ES-I3 (cell line): ENCODE measurements at regions not wholly inside any gene's neighbourhood (a gene's known extent, or its start where the extent isn't known, plus 50 kb on each side); places are given as distances from the start of the nearest gene placed in this dataset.
"Not testable (repeated sequence)": the region's sequence is repeated elsewhere in the genome, so short reads cannot be mapped to it uniquely, and the experiment has no call there.

Source experiments
- H3K36me3 ChIP-seq: 2 replicates; pipeline ENCODE4 v1.6.1; 2013; ENCODE audit warnings: mild to moderate bottlenecking, low read length, control low read depth, moderate library complexity; ENCODE audit not compliant: insufficient read depth
- H3K4me1 ChIP-seq: 2 replicates; pipeline ENCODE4 v1.6.1; 2013; ENCODE audit warnings: mild to moderate bottlenecking, control low read depth, low read length; ENCODE audit not compliant: insufficient read depth
- H3K9ac ChIP-seq: 2 replicates; pipeline ENCODE4 v1.6.1; 2013; ENCODE audit warnings: low read depth, mild to moderate bottlenecking, low read length, moderate library complexity
- H3K9me3 ChIP-seq: 2 replicates; pipeline ENCODE4 v1.6.1; 2013; ENCODE audit warnings: mild to moderate bottlenecking, low read length, moderate library complexity; ENCODE audit not compliant: control insufficient read depth, insufficient read depth

DNA sequence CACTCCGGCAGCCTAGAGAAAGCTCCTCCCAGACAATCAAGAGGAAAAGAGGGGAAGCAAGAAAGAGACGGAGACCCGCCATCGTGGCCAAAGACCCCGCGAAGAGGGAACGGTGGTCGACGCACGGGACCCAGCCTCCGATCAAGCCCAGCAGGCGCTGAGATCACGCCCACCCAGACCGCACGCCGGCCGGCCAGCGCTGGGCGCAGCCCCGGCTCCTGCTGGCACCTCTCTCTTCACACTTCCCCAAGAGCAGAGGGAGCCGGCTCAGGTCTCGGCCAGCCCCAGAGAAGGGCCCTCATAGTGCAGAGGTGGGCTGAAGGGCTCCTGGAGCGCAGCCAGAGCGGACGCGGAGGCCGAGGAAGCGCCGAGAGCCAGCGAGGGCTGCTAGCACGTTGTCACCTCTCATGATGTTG lies 918.4 kb upstream of the ADAMTS5 start:
- H3K36me3 ChIP-seq = no peaks in the 10 kb centered on the region
- H3K4me1 ChIP-seq = no peaks in the 10 kb centered on the region
- no peaks in the 10 kb centered on the region for H3K9me3 ChIP-seq
- no peak overlapping the region for H3K9ac ChIP-seq

DNA sequence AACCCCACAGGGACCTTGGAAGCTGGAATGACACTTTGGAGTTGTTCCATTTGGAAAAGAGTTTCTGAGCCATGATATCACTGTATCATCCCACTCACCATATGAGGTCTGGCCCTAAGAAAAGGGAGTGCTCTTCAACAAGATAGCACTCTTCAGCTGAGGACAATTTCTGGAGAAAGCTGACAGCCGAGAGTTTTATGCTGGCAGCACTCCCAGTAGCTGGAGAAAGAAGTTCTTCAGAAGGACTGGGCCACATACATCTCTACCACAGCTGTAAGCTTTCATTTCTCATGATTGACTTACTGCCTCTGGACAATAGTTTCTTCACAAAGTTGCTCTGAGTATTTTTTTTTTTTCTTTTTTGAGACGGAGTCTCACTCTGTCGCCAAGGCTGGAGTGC lies 914.4 kb upstream of the ADAMTS5 start:
- not testable (repeated sequence) for H3K9me3 ChIP-seq, H3K9ac ChIP-seq, H3K36me3 ChIP-seq, H3K4me1 ChIP-seq

DNA sequence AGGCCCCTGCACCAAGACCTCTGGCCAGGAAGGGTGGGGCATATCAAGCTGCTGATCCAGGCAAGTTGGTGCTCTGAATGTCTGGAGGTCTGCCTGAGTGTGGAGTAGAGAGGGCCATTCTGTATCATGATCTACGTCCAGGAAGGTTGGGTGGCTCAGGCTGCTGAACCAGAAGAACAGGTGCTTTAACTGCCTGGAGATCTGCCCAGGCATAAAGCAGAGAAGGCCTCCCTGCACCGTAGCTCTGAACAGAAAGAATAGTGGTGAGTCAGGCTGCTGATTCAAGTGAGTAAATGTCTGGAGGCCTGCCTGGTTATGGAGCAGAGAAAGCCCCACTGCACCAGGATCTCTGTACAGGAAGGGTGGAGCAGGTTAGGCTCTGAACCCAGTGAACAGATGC lies 905.5 kb upstream of the ADAMTS5 start:
- not testable (repeated sequence) for H3K4me1 ChIP-seq

DNA sequence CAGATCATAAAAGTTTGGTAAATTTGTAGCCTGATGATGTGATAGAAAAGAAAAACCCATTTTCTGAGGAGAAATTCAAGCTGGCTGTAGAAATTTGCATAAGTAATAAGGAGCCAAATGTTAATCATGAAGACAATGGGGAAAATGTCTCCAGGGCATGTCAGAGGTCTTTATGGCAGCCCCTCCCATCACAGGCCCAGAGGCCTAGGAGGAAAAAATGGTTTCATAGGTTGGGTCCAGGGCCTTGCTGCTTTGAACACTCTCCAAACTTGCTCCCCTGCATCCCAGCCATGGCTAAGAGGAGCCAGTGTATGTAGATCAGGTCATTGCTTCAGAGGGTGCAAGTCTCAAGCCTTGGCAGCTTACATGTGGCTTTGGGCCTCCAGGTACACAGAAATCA lies 903.9 kb upstream of the ADAMTS5 start:
- H3K4me1 ChIP-seq, H3K9ac ChIP-seq, H3K36me3 ChIP-seq, H3K9me3 ChIP-seq: not testable (repeated sequence)

More for the DNA sequence above, 905.5 kb upstream of the ADAMTS5 start:
- H3K9me3 ChIP-seq, H3K36me3 ChIP-seq, H3K9ac ChIP-seq: not testable (repeated sequence)

DNA sequence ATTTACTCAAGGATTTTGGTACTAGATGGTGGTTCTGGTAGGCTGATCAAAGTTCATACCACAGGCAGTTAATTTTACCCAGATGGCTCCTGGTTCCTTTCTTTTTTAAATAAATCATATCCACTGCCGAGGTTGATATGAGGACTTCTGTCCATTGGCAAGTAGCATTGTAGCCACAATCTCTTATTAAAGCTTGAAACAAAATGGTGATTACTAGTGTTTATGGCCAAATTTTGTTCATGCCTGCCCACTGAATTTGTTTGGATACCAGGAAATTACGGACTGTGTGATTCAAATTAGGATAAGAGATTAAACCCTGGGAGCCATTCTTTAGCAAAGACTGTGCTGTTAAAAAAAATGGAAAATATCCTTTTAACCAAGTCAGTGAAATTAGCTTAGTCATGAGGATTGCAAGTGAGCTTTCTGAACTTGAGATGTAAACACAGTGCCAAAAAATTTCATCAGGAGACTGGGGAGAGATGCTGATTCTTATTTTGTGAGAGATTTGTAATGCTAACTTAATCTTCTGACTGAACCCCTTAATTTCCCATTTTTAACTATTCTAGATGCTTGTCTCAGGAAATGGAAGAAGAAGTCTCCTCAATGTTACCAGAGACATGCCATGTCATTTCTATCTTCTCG lies 893.5 kb upstream of the ADAMTS5 start:
- H3K36me3 ChIP-seq, H3K9me3 ChIP-seq, H3K9ac ChIP-seq, H3K4me1 ChIP-seq: not testable (repeated sequence)

DNA sequence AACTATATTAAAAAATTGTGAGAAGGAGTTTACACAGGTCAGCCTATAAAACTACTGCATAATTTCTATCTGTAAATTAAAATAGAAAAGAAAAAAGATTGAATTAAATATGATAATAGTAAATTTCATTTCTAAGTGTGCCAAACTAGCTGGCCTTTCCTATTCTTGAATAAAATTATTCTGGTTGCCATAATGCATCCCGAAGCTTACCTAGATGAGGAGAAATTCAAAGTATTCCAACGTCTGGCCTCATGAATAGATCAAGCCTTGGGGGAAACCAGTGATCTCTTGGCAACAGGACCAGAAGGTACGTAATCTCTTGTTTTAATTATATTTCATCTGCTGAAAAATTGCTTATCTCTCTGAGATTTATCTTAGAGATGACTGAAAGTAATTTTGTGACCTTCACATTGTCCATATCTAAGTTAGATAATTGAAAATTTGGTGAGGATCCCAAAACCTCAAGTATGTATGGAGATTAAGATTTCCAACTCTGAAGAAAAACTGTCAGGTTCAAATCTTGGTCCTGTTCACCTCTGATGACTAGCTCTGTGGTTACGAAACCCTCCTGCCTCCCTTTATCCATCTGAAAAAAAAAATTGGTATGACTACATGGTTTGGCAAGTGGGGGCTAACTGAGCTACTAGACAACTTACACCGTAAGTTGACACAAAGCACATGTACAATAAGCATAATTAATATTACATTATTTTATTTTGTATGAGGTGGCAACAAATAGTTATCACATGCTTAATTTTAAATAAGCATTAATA lies 891.4 kb upstream of the ADAMTS5 start:
- not testable (repeated sequence) for H3K9ac ChIP-seq, H3K4me1 ChIP-seq, H3K36me3 ChIP-seq, H3K9me3 ChIP-seq

DNA sequence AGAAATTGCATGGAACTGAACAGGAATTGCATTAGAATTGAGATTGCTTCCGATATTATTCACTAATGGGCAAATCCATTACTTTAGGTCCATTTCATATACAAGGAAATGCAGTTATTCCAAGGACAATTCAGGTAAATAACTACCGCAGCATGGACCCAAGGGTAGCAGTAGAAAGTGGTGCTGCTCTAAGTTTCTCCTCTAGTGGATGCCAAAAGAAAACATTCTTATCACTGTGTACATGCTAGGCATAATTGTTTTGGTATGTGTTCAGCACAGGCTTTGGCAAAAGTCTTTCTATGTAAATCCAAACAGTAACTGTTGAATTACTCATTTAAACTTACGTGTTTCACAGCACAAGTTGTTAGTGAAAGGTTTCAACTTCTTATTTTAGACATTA lies 890.1 kb upstream of the ADAMTS5 start:
- not testable (repeated sequence) for H3K4me1 ChIP-seq, H3K9ac ChIP-seq, H3K9me3 ChIP-seq, H3K36me3 ChIP-seq

DNA sequence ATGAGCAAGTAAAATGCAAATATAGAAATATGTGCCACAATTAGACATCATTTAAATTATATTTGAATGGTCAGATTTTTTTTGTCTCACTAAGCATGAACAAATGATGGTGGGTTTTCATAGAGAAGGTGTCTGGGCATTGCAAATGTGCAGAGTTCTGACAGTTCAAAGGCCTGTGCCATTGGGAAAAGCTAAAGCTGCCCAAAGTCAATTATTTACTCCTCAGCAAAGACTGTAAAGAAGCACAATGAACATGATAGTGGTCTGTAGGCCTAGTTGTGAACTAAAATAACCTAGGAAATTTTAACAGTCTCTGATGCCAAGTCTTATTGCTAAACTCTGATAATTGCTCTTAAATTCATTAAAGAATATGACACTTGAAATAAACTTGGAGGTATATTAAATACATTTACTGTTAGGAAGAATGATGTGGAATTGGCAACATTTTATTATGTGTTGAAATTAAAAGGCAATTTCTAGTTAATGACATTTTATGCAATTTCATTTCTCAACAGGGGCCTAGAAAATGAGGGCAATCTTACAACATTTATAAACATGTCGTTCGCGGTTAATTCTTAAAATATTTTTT lies 874.3 kb upstream of the ADAMTS5 start:
- Histone ChIP-seq H3K36me3 (no peaks in the 10 kb centered on the region), H3K9me3 (no peaks in the 10 kb centered on the region), H3K9ac (no peak overlapping the region), H3K4me1 (no peaks in the 10 kb centered on the region)

DNA sequence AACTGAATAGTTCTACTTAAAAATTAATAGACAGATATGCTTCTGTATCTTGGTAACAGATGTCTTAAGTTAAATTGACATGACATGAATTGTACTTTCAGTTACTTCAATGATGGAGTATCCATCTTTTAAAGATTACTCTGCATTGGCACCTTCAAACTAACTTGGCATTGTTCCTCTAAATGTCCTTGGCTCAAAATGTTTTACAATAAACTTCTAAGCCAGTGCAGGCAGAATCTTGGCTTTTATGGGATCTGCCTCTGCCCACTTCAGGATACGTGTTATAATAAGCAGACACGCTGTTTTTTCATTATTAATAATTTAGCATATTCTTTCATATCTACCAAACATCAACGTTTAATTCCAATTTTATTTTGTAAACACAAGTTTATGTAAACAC lies 873.4 kb upstream of the ADAMTS5 start:
- Histone ChIP-seq H3K36me3 (no peaks in the 10 kb centered on the region), H3K9ac (no peak overlapping the region), H3K9me3 (no peaks in the 10 kb centered on the region), H3K4me1 (no peaks in the 10 kb centered on the region)

DNA sequence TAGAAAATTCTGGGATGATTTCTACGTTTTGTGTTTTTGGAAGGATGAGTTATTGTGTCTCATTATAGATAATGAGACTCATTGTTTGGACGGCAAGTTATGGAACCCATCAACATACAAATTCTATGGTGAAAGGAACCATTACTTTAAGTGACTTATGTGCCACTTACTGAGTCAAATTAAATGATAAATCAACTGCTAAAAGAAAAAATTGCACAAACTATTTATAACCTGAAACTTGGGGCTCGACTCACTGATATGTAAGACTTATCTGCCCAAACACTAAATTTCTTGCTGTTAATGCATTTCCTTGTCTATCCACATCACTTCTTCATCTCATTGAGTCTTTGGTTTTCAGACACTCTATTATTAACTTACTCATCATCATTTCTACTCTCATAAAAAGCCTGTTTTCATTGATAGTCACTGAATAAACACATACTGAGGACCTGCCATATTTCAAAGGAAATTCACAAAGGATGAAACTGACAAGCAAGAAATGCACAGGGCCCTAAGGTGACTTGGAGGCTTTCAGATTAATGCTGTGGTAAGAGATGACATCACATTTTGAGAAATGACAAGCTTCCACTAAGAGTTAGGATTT lies 872.7 kb upstream of the ADAMTS5 start:
- Histone ChIP-seq H3K9me3 (no peaks in the 10 kb centered on the region), H3K4me1 (no peaks in the 10 kb centered on the region), H3K36me3 (no peaks in the 10 kb centered on the region), H3K9ac (no peak overlapping the region)

DNA sequence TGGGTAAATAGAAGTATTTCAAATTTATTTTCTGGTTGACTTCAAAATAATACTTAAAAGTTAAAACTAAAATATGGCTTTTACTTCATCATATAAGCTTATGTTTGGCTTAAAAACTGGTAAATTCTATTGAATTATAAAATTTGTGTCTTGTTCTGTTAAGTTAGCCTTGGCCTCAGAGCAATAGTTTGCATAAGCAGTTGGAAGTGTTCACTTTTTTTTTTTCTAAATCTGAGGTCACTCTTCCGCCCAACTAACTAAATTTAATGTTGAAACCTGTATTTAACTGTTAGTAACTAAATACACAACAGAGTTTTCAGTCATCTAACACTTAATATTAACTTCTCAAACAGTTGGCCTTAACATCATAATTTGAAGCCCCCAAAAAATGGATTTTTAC lies 871.7 kb upstream of the ADAMTS5 start:
- Histone ChIP-seq H3K4me1 (no peaks in the 10 kb centered on the region), H3K36me3 (no peaks in the 10 kb centered on the region), H3K9me3 (no peaks in the 10 kb centered on the region), H3K9ac (no peak overlapping the region)

DNA sequence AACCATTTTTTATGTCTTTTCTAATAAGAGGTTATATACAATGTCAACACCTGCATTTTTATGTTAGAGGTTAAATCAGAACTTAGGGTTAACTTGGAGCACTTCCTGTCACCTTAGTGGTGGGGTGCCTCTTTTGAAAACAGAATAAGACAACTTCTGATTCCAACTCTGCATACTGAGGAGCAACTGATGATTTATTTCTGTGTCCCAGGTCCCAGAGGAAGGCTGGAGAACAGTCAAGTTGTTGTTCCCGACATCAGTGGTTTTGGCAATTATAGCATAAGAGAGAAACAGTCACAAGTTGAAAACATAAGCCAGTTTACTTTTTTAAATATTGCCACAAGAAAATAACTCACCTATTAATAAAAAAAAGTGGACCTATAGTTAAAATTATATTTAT lies 871.0 kb upstream of the ADAMTS5 start:
- no peaks in the 10 kb centered on the region for H3K4me1 ChIP-seq
- no peaks in the 10 kb centered on the region for H3K9me3 ChIP-seq
- H3K36me3 ChIP-seq = no peaks in the 10 kb centered on the region
- H3K9ac ChIP-seq = no peak overlapping the region

DNA sequence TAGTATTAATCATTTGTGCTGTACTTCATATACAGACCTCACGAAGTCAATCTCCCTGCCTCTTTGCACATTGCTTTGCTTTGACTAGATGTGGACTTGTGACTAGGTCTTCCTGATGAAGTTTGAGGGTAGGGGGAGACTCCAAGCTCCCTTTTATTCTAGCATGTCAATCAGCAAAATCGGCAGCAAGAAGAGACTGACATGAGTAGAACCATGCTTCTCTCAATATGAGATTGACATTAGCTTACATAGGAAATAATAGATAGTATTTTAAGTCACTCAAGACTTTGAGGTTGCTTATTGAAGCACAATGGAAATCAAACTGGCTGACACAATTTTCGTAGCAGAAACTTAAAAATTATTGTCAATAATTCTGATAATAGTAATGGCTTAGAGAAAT lies 866.4 kb upstream of the ADAMTS5 start:
- Histone ChIP-seq H3K36me3 (no peaks in the 10 kb centered on the region), H3K9me3 (no peaks in the 10 kb centered on the region), H3K9ac (no peak overlapping the region), H3K4me1 (no peaks in the 10 kb centered on the region)

DNA sequence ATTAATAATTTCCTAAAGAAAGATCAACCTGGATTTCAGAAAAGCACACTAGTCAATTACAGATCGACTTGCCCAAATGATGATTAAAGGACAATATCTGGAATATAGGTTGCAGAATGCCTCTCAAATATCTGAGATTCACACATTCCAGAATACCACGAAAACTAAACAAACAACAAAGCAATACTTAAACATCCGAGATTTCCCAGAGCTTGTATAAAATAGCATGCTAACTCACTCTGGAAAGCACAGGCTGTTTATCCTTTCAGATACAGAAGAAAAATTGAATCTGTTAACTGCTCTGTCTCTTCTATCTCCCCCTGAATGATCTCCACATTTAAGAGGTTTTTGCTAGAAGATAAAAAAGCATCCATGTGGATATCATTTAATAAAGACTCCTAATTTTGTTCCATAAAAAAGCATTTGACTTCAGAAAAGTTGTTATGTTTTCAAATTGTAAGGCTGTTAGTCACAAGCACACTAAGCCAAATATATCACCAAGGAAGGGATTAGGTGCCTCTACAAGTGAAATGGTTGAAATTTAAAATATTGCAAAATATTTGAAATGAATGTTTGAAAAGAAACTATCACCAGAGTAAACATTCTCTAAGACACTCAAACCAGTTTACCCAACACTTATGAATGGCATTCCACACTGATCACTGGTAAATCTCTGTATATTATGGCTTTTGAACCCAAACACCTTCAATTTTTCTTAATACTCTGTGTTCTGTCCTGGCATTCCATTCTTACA lies 865.1 kb upstream of the ADAMTS5 start:
- Histone ChIP-seq H3K36me3 (no peaks in the 10 kb centered on the region), H3K9ac (no peak overlapping the region), H3K4me1 (no peaks in the 10 kb centered on the region), H3K9me3 (no peaks in the 10 kb centered on the region)
